Chondrocyte (in vitro differentiated cells): ENCODE measurements at regions not wholly inside any gene's neighbourhood (a gene's known extent, or its start where the extent isn't known, plus 50 kb on each side); places are given as distances from the start of the nearest gene placed in this dataset.
A peak's percentile ranks its signal among the peaks of the same experiment; 100 is the strongest.

Source experiments
- DNase-seq: peaks from one replicate; pipeline ENCODE4 v3.0.0; 2021; ENCODE audit warnings: mixed read lengths, low spot score
- H3K27ac Mint-ChIP-seq: one replicate; pipeline ENCODE4 v1.8.0; 2021; ENCODE audit warnings: mild to moderate bottlenecking, moderate library complexity, mixed read lengths; ENCODE audit not compliant: unreplicated experiment
- H3K27me3 Mint-ChIP-seq: 2 replicates; pipeline ENCODE4 v1.8.0; 2021; ENCODE audit warnings: low read depth, mixed read lengths
- H3K36me3 Mint-ChIP-seq: 2 replicates; pipeline ENCODE4 v1.8.0; 2021; ENCODE audit warnings: low read depth, mixed read lengths
- H3K4me1 Mint-ChIP-seq: 2 replicates; pipeline ENCODE4 v1.8.0; 2021; ENCODE audit warnings: low read depth, mild to moderate bottlenecking, mixed read lengths
- H3K4me3 Mint-ChIP-seq: one replicate; pipeline ENCODE4 v1.8.0; 2021; ENCODE audit warnings: mild to moderate bottlenecking, moderate library complexity, mixed read lengths; ENCODE audit not compliant: unreplicated experiment
- H3K9me3 Mint-ChIP-seq: 2 replicates; pipeline ENCODE4 v1.8.0; 2021; ENCODE audit warnings: low read depth, mixed read lengths
- TF ChIP-seq, protein P1 (sequence below): fragments of 200-600 bp; sonication (generic); IDR thresholded peaks from 2 replicates; pipeline ENCODE4 v1.5.0; 2021; ENCODE audit warnings: antibody characterized with exemption, mild to moderate bottlenecking, moderate library complexity

DNA sequence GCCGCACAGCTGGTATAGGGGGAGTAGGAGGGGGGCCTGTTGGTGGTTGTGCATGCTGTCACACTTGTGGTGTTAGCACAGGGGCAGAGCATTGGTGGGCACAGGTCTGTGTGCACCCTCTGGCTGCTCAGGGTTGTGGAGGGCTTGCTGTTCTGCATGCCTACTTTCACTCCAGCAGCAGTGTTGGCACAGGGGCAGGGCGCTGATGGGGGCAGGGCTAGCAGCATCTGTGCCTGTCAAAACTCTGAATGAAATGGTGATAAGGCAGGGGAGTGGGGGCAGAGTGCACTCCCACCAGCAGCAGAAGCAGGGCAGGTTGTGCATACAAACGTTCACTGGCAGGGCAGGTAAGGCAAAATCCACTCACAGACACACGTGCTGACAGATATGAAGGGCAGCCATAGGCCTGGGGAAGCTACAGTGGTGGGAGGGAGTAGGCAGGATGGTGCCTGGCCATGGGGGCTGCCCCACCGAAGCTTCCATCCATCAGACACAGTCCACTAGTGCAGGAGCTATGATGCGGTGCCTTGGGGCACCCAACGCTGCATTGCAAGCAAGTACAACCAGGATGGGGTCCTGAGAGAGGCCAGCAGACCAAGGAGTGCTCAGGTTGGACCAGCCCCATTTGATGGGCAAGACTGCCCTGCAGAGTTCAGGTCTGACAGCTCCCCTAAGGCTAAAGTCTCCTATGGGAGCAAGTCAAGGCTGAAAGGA, 160.7 kb upstream of the SPANXC start:
- H3K9me3 Mint-ChIP-seq = peaks cover 23% of the 10 kb centered on the region
- DNase-seq = peak; percentile 75
- H3K36me3 Mint-ChIP-seq = no peaks in the 10 kb centered on the region
- H3K4me3 Mint-ChIP-seq = no peak overlapping the region
- no peak overlapping the region for H3K27ac Mint-ChIP-seq
- peaks cover 11% of the 10 kb centered on the region for H3K4me1 Mint-ChIP-seq
- no peaks in the 10 kb centered on the region for H3K27me3 Mint-ChIP-seq
- TF ChIP-seq, protein P1, sequence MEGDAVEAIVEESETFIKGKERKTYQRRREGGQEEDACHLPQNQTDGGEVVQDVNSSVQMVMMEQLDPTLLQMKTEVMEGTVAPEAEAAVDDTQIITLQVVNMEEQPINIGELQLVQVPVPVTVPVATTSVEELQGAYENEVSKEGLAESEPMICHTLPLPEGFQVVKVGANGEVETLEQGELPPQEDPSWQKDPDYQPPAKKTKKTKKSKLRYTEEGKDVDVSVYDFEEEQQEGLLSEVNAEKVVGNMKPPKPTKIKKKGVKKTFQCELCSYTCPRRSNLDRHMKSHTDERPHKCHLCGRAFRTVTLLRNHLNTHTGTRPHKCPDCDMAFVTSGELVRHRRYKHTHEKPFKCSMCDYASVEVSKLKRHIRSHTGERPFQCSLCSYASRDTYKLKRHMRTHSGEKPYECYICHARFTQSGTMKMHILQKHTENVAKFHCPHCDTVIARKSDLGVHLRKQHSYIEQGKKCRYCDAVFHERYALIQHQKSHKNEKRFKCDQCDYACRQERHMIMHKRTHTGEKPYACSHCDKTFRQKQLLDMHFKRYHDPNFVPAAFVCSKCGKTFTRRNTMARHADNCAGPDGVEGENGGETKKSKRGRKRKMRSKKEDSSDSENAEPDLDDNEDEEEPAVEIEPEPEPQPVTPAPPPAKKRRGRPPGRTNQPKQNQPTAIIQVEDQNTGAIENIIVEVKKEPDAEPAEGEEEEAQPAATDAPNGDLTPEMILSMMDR = no peak

DNA sequence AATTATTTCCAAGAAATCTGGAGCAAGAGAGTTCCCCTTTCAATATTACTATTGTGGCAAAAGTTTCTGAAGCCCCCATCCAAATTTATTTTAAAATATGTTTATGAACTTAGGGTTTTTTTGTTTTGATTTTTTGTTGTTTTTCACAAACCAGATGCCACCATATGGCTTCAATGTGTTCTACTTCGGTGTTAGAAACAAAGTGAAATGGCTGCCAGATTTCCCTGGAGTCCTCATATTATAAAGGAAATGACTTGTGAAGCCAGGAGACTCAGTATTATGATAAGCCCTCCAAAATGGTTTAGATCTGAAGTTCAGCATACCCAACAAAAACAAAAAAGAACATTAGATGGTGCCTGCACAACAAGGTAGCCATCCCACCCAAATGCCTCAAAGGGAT, 154.2 kb upstream of the SPANXC start:
- TF ChIP-seq, protein P1 = no peak
- no peak for DNase-seq
- Mint-ChIP-seq H3K9me3 (peaks cover 38% of the 10 kb centered on the region), H3K27ac (no peak overlapping the region), H3K4me3 (no peak overlapping the region), H3K27me3 (no peaks in the 10 kb centered on the region), H3K36me3 (no peaks in the 10 kb centered on the region), H3K4me1 (no peaks in the 10 kb centered on the region)

DNA sequence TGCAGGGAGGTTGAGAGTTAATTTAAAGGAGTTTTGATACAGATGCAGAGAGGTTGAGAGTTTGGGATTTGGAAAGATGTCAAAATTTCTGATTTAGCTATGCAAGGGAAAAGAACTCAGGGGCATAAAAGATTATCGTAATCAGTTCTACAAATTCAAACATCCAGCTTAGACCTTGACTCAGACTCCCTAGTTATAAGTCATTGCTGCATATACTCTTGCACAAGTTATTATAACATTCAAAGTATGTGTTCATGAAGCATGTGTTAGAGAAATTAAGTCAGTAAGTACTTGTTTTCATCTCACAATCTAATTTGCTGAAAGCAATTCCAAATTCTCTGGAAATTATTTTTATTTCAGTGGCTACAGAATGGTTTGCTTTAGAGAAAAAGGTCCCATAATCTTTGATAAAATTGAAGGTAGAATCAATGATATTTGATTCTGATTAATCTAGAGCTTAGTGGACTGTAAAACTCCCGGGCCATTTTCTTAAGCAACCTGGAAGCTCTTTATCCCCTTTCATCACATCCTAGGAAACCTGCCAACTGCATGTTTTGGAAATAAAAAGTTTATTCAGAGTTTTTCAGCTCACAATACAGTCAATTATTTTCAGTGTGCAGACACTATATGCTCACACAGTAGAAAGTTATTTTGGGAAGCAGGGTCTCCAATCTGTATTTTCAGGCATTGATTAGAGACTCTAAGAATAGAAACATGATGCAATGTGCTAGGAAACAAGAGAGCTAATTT, 132.9 kb upstream of the SPANXC start:
- TF ChIP-seq, protein P1 = no peak
- peaks cover 5% of the 10 kb centered on the region for H3K27me3 Mint-ChIP-seq
- no peaks in the 10 kb centered on the region for H3K36me3 Mint-ChIP-seq
- H3K4me3 Mint-ChIP-seq = no peak overlapping the region
- no peak overlapping the region for H3K27ac Mint-ChIP-seq
- H3K9me3 Mint-ChIP-seq = peaks cover 41% of the 10 kb centered on the region
- H3K4me1 Mint-ChIP-seq = no peaks in the 10 kb centered on the region
- DNase-seq = no peak

DNA sequence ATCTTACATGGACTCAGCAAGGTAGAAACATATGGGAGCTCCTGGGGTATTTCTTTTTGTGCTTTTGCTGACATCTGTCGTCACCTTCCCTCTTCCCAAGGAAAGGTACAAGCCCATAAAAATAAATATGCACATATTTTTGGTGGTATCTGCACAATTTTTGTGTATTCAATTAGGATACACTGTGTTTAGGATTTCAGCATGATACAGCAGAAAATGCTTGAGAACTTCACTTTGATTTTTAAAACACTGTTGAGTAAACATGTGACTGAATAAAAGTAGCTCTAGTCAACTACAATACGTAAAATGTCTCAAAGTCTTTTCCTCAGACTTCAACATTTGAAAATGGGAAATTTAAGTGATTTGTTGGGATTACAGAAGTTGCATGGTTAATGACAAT, 99.4 kb upstream of the SPANXC start:
- TF ChIP-seq, protein P1 = no peak
- DNase-seq = no peak

DNA sequence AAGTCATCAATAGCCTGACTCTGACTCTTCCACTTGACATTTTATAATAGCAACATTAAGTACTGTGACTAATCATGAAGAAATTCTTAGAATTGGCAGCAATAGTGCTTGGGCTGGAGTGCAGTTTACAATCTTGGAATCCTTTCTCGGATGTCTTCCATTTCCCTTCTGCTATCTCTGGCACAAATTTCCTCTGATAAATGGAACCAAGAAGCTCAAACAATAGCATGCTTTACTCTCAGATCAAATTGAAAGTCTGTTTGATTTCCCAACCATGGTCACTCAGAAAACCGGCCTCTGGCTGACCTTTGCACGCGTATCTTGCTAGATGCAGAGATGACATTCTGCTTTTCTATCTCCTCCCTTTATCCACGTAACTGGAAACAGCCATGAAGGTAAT, 99.0 kb upstream of the SPANXC start:
- no peak for DNase-seq

More for the DNA sequence above, 99.4 kb upstream of the SPANXC start:
- Mint-ChIP-seq H3K4me3 (no peak overlapping the region), H3K36me3 (no peaks in the 10 kb centered on the region), H3K4me1 (peaks cover 7% of the 10 kb centered on the region), H3K9me3 (peaks cover 5% of the 10 kb centered on the region), H3K27ac (no peak overlapping the region), H3K27me3 (no peaks in the 10 kb centered on the region)

More for the DNA sequence above, 99.0 kb upstream of the SPANXC start:
- Mint-ChIP-seq H3K36me3 (no peaks in the 10 kb centered on the region), H3K9me3 (peaks cover 6% of the 10 kb centered on the region), H3K27ac (no peak overlapping the region), H3K27me3 (no peaks in the 10 kb centered on the region), H3K4me1 (peaks cover 7% of the 10 kb centered on the region), H3K4me3 (no peak overlapping the region)
- TF ChIP-seq, protein P1 = no peak
